Pons (tissue), 1 donor: ENCODE measurements at regions not wholly inside any gene's neighbourhood (a gene's known extent, or its start where the extent isn't known, plus 50 kb on each side); places are given as distances from the start of the nearest gene placed in this dataset.

Experiments used
- DNase-seq: peaks from one replicate; pipeline ENCODE4 v3.0.0-alpha.2; 2016; ENCODE audit warnings: low spot score

DNA sequence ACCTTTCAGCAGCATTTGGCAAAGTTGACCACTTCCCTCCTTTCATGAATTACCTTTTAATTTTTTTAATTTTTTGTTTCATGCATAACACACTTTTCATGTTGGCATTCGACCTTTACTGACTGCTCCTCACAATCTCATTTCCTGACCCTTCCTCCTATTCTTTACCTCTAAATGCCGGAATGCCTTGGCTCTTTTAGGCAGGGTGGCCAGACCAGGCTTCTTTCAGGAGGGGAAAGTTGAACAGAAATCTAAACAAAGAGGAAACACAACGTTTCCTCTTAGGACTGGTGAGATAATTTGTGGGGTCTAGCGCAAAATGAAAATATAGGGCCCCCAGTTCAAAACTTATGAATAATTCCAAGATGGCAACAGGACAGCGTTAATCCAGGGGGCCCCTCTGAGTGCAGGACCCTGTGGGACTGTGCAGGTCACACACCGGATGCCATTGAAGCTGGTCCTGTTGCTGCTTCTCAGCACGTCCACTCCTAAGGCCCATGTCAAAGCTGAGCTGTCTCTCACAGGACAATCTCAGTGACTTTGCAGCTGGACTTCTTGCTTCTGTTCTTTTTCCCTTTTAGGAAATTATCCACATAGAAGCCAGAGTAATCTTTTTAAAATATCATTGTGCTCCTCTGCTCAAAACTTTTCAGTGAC, 313.8 kb downstream of the HDGFL1 start:
- no peak for DNase-seq

- DNase-seq: no peak
Measured at GRCh38 chr6:22884456-22884855, 315.1 kb downstream of the HDGFL1 start.

DNA sequence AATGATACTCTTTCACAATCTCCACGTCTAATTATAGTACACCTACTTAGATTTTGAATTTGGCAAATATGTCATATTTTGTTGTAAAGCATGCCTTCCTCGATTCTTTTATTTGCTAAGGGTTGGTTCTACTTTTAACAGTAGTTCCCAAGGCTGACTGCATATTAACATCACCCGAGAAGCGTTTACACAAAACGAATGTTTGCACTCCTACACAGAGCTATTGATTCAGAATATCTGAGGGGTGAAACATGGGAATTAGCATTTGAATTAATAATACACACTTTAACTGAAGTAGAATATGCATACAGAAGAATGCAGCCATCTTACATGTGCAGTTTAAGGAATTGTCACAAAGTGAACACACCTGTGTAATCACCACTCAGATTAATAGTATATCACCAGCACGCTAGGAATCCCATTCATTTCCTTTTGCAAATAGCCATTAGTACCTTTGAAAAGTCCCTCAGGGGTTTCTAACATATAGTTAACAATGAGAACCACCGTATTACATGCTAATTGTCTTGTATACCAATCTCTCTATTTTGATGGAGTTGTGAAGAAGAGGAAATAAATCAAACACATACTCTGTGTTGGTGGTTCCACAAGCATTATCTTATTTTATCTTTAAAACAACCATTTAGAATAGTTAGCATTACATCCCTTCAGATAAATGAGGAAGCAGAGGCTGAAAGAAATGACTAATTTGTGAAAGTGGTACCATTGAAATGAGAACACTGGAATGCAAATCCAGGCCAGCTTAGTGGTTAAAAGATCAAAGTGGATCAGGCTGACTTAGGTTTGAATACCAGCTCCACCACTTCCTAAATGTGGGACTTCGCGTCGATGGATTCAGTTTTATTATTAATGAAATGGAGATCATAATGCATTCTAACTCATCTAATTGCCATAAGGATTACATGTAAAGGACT, 317.6 kb downstream of the HDGFL1 start:
- no peak for DNase-seq

DNA sequence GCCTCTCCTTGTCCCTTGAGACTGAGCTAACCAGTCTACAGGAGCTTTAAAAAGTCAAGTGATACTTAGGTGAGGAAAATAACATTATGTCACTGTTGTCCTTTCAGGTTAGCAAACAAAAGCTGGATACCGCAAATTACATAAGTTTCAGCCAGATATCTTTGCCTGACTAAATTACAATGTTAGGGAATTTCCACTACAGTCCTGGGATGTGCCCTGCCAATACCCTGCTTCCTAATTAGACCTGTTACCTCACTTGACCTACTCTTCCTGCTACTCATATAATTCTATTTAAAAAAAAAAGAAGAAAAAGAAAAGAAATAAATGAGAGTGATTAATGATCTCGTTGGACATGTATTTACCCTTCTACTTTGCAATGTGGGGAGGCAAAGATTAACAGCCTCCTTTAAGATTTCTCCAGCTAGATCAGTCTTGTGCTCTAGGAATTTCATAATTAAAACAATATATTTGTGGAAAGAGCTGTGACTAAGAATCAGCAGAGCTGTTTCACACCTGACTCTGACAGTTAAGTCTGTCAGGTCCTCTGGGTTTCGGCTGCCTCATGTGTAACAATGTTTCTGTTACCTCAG, 318.9 kb downstream of the HDGFL1 start:
- no peak for DNase-seq

DNA sequence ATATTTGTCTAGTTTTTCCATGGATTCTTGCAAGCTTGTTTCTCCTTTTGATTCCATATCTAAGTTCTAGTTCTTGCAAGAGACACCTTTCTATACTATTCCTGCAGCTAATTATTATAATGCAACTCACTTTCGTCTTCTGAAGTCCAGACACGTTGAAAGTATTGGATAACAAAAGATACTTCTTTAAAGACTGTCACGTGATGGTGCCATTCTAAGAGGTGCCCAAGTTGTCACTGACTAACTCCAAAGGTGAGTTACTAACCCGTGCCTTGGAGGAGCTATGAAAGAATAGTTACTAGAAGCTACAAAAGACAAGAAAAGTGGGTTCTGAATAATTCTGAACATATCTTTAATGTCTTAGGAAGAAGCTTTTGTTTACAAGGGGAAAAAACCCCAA, 322.6 kb downstream of the HDGFL1 start:
- no peak for DNase-seq

DNA sequence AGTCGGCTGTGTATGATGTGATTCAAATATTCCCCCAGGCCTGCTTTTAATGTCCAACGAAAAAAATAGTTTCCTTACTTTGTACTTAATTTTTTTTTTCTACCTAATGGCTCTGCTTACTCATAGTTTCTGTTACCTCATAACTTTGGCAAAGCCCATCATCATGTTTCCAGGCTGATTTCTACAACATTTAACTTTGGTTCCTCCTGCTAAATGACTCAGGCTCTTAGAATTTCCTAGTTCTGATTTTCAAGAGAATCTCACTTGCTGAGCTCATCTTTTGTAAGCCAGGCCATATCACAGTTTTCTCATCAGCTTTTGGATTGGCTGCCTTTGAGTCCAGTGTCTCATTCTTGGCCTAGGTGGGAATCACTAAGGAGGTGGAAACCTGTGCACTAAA, 323.1 kb downstream of the HDGFL1 start:
- DNase-seq: no peak

- DNase-seq: no peak
Measured at GRCh38 chr6:22896696-22897095, 327.3 kb downstream of the HDGFL1 start.

- DNase-seq: no peak
Measured at GRCh38 chr6:22899426-22899825, 330.1 kb downstream of the HDGFL1 start.

DNA sequence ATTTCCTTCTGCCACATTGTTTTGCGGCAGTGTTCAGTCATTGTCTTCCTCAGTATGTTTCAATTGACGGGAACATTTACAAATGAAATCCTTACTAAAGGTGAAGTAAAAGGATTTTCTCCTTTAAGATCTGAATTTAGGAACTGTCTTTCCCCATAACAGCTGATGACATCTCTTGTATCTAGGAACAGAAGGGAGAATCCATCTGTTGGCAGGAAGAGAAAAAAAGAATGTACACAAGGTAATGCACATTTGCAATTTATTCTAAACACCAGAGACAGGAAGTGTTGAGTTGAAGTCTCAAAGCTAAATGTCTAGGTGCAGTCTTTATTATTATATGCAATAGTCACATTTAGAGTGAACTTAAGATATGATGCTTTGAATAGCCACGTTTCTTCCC, 334.5 kb downstream of the HDGFL1 start:
- DNase-seq: no peak

DNA sequence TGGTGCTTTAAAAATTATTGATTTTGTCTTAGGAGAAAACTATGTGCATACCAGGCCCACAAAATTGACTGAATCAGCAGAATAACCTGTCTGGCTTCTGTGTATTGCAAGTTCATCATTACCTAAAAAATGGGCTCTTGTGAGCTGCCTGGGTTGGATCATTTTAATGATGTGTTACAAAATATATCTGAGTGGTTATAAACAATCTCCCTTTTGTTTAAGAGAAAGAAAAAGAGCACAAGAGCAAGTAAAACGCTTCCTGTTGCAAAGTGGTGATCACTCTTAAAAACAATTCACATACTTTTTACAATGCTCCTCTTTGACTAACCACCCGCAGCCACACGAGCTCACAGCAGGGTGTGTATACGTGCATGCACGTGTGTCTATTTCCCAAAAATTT, 335.1 kb downstream of the HDGFL1 start:
- no peak for DNase-seq

- DNase-seq: no peak
Measured at GRCh38 chr6:22906091-22906549, 336.8 kb downstream of the HDGFL1 start.

DNA sequence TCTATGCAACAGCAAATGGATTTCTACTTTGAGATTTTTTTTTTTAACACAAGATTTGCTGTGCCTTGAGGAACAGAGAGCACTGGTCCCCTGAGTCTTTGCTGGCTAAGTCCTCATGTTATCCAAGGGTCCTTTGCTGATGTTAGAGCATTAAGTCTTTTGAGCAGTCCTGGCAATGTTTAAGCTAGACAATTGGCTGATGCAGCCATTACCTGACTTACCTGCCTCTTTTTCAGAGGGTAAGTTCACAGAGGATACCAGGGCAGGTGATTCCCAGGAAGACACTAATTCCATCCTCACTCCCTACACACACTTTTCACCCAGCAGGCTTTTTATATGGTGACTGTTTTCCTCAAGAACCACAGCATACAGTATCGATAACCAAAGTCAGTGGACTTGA, 337.7 kb downstream of the HDGFL1 start:
- no peak for DNase-seq

- no peak for DNase-seq
Measured at GRCh38 chr6:22910370-22910769, 341.0 kb downstream of the HDGFL1 start.

GRCh38 chr6:22913612-22914011, 344.2 kb downstream of the HDGFL1 start:
- no peak for DNase-seq

DNA sequence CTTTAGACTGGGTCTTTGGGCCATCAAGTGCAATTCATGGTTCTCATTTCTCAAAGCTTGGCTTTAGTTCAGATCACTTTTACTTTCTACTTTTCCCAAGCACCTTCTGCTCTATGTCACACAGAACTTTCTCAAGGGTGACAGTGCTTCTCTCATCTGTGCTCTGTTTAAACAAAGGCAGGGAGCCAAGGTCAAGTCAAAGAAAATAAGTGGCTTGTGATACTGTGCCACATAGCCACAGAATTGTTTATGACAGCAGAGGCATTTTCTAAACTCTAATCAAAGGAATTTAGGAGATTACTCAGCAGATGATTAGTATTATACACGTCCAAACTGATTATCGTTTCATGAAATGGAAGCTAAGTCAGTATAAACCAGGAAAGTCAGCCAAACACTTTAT, 348.0 kb downstream of the HDGFL1 start:
- DNase-seq: no peak

- no peak for DNase-seq
Measured at GRCh38 chr6:22921828-22922227, 352.5 kb downstream of the HDGFL1 start.

GRCh38 chr6:22925304-22925835, 356.0 kb downstream of the HDGFL1 start:
- DNase-seq: peak; percentile 15

DNA sequence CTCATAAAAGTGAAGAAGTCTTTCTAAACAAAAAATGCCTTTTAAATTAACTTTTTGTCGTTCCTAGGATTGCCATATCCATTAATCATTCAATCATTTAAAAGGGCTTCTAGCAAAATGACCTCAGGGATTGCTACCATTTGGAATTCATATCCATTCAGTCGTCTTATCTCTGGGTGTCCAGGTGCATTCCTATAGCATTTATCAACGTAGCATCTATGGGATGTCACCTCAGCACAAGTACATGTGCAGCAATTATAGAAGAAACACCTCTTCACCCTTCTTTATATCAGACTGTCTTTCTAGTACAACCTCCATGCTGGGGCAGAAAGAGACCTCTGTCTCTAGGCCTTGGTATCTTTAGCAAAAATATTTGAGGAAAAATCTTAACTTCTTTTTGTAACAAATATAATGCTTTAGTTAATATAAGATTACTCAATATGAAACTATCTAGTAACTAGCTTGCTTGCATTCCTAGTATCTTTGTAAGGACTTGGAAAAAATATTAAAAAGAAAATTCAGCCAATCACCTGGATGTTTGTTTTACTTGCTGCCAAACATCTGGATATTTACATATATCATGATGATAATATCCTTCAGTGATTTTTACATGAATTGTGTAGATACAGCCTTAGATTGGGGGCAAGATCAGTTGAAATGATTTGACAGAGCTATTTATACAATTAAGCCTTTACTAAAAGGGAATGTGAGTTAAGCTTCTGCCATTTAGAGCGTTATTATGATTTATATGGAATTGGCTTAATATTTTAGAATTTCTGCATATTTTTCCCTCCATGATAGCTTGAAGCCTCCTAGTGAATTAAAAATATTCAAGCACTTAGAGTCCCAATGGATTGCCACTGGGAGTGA, 356.8 kb downstream of the HDGFL1 start:
- DNase-seq: no peak

GRCh38 chr6:22926790-22927354, 357.5 kb downstream of the HDGFL1 start:
- no peak for DNase-seq

DNA sequence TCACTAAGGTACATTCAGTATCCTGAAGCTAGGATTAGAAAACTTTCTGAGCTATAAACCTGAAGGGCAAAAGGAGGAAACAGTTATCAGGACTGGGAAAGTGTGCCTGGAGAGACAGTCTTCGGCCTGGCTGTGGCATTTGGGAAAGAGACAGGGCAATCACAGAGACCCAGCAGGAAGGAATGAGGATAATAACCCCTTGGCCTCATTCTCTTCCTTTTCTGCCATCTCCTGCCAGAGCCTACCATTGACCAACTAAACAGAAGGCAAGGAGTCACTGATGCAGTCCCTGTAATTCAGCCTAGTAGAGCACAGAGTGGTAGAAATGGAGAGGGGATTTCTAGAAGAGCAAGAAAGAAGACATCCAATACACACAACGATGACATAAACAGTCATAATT, 359.4 kb downstream of the HDGFL1 start:
- DNase-seq: no peak

DNA sequence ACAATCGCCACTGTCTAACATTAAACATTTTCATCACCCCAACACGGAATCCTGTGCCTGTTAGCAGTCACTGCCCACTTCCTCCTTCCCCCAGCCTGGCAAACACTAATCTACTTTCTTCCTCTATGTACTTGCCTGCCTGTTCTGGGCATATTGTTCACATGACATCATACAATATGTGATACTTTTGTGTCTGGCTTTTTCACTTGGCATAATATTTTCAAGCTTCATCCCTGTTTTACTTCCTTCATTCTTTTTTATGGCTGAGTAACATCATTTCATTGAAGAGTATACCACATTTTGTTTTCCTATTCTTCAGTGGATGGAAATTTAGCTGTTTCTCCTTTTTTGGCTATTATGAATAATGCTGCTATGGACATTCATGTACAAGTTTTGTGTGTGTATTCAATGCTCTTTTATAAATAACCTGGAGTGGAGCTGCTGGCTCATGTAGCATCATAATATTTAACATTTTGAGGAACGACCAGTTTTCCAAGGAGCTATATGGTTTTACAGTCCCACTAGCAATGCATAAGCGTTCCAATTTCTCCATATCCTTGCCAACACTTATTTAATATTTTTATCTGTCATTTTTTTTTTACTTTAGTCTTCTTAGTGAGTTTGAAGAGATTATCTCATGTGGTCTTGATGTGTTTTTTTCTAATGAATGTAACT, 360.1 kb downstream of the HDGFL1 start:
- DNase-seq: no peak
